GM21360 (cell line): ENCODE measurements at regions not wholly inside any gene's neighbourhood (a gene's known extent, or its start where the extent isn't known, plus 50 kb on each side); places are given as distances from the start of the nearest gene placed in this dataset.

Experiments used
- ATAC-seq: cut with Tn5 transposase; IDR thresholded peaks from one replicate; pipeline ENCODE4 v1.9.1; 2021; ENCODE audit warnings: mild to moderate bottlenecking, moderate library complexity; ENCODE audit not compliant: unreplicated experiment

- ATAC-seq: no peak
Observed at GRCh38 chr5:35284364-35284763, 54.1 kb upstream of the PRLR start.

GRCh38 chr5:35282810-35283209, 52.5 kb upstream of the PRLR start:
- ATAC-seq: no peak

- ATAC-seq: no peak
Observed at GRCh38 chr5:35281613-35282012, 51.3 kb upstream of the PRLR start.
